NCI-H748 (cell line): ENCODE measurements at regions not wholly inside any gene's neighbourhood (a gene's known extent, or its start where the extent isn't known, plus 50 kb on each side); places are given as distances from the start of the nearest gene placed in this dataset.
"Not testable (repeated sequence)": the region's sequence is repeated elsewhere in the genome, so short reads cannot be mapped to it uniquely, and the experiment has no call there.

Experiments used
- DNase-seq: peaks from one replicate; lab custom pipeline; 2025; ENCODE audit not compliant: unreplicated experiment; lab: John Stamatoyannopoulos, UW

GRCh38 chr4:52157071-52157470 lies 106.0 kb downstream of the SPATA18 start:
- not testable (repeated sequence) for DNase-seq

DNA sequence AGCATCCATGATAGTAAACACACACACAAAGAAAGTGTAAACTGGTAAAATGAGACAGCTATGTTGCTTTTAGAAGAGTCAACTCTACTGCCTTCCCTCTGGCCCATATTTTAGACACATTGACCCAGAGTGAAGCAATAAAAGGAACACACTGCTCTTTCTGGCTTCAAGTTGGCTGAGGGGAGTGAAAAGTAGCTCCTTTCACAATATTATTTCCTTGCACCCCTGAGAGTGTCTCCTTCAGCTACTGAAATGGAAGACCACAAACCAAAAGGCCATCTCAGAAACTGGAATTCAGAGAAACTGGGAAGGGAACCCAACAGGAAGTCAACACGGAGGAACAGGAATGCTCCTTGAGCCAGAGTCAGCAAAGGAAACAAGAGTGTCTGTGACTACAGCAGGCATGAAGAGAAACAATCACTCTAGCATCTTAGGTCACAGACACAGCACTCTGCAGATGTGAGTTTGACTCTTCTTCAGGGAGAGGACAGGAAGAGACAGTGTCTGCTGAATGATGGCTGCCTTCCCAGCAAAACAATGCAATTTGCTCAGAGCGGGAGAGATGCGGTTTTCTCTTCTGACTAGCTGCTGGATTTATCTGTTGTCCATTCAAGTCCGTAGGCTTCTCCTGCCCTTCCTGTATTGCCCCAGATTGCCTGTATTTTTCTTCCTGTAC lies 106.7 kb downstream of the SPATA18 start:
- DNase-seq: no peak

DNA sequence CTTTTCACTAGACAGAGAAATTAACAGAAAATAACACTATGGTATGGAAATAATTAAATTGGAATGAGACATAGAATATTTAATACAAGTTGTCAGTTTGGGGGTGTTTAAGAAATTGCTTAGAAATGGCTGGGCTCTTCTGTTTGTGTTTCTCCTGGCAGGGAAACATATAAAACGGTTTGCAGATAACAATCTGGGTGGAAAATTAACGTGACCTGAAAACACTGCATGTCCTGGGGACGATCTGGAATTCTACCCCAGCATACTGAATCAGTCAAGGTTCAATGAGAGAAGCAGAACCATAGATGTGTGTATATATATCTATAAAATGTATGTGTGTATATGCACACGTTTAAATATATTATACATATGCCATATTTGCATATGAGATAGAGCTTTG lies 109.8 kb downstream of the SPATA18 start:
- DNase-seq: no peak

- DNase-seq: peak; percentile 32
Measured at GRCh38 chr4:52164116-52164515, 113.0 kb downstream of the SPATA18 start.

DNA sequence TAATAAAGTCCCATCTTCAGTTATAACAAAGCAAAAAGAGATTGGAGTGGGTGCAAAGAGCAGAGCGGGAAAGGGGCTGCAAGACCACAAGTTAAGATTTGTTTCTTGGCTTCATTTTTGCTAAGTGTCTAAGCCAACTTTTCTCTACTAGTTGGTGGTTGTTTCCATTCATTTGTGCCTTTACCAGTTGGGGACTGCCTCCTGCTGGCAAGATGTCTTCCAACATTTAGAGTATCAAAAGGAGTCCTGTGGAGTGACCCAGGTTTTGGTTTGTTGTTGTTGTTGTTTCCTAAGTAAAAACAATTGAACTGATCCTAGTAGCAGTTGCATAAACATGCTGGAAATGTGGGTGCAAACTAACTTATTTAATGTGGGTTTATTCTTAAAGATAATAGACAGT lies 121.1 kb downstream of the SPATA18 start:
- no peak for DNase-seq

GRCh38 chr4:52173470-52174045 lies 122.5 kb downstream of the SPATA18 start:
- DNase-seq: no peak

GRCh38 chr4:52187603-52188002 lies 136.5 kb downstream of the SPATA18 start:
- no peak for DNase-seq

DNA sequence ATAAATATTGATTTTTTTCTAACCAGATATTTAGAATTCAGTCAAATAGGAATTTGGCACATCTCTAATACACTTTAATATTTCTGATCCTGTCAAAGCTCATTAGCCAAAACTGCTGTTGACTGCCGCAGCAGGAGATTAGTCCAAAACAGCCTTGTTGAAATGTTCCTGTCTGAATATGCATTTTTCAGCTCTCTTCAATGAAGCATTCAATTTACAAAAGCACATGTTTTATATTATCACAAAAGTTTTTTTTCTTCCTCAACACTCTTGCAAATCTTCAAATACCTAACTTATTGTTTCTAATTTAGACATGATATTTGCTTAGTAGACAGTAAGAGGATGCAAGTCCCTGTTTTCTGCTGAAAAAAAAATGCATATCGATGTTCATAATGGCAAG lies 140.9 kb downstream of the SPATA18 start:
- no peak for DNase-seq

GRCh38 chr4:52192721-52193135 lies 141.6 kb downstream of the SPATA18 start:
- no peak for DNase-seq

DNA sequence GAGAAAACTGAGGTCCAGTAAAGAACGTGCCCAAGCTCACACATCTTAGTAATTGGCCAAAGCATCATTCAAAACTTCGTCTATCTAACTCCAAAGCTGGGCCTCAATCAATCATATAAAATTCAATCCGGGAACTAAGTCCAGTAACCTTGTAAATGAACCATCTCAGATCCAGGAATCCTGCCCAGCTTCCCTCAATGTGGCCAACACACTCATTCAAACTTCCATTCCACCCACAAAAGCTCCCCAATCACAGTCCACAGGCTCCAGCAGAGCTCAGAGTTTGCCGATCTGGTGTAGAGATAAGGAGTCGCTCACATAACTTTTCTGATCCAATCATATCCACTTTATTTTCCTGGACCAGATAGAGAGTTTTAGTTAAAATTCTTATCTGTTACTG lies 144.8 kb downstream of the SPATA18 start:
- no peak for DNase-seq

DNA sequence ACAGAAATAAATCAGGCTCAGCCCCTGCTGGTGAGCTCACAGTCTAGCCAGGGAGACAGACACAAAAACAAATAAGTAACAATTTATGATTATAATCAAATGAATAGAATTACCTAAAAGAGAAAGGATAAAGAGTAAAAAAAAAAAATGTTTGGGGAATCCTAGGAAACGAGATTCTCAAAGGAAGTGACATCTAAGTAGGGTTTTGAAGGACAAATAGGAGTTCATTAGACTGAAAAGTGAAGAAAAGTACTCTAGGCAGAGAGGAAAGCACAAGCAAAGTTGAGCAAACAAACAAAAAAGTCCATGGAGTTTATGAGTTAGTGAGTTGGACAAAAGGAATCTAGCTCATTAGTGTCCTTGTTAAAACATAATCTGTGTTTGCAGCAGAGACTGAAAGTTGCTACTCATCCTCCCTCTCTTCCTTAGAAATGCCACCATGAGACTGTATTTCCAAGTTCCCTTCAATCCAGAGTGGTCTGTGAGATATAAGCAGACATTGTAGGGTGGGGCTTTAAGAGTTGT lies 145.6 kb downstream of the SPATA18 start:
- no peak for DNase-seq

- DNase-seq: no peak
Measured at GRCh38 chr4:52197306-52197705, 146.2 kb downstream of the SPATA18 start.

DNA sequence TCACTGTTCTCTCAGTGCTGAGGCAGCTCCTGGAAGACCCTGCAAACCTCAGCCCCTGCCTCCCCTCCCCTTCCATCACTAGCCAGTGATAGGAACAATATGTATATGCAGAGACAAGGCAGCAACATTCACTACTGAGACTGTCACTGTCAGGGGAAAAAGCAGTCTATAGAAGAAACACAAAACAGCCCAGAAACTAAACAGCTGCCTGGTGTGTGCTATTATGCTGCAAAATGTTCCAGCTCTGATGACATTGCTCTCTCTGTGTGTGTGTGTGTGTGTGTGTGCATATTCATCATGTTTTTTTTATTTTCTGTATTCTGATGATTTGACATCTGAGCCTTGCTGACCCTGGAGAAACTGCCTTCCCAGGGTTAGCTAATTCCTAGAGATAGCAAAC lies 147.2 kb downstream of the SPATA18 start:
- DNase-seq: no peak

- DNase-seq: no peak
Measured at GRCh38 chr4:52199574-52200338, 148.7 kb downstream of the SPATA18 start.

- no peak for DNase-seq
Measured at GRCh38 chr4:52200339-52200725, 149.2 kb downstream of the SPATA18 start.

GRCh38 chr4:52201715-52202114 lies 150.6 kb downstream of the SPATA18 start:
- DNase-seq: no peak

GRCh38 chr4:52202251-52202779 lies 151.2 kb downstream of the SPATA18 start:
- no peak for DNase-seq

GRCh38 chr4:52202931-52203330 lies 151.8 kb downstream of the SPATA18 start:
- no peak for DNase-seq

- DNase-seq: no peak
Measured at GRCh38 chr4:52203351-52203750, 152.2 kb downstream of the SPATA18 start.

- no peak for DNase-seq
Measured at GRCh38 chr4:52204921-52205320, 153.8 kb downstream of the SPATA18 start.

DNA sequence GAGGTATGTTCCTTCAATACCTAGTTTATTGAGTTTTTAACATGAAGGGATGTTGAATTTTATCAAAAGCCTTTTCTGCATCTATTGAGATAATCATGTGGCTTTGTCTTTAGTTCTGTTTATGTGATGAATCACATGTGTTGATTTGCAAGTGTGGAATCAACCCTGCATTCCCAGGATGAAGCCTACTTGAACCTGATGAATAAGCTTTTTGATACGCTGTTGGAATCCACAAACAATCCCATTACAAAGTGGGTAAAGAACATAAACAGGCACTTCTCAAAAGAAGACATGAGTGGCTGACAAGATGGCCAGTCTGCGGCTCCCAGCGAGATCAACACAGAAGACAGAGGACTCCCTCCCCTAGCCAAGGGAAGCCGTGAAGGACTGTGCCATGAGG lies 156.0 kb downstream of the SPATA18 start:
- not testable (repeated sequence) for DNase-seq

- no peak for DNase-seq
Measured at GRCh38 chr4:52212702-52213101, 161.6 kb downstream of the SPATA18 start.
